ENCODE measurements at regions not wholly inside any gene's neighbourhood (a gene's known extent, or its start where the extent isn't known, plus 50 kb on each side); places are given as distances from the start of the nearest gene placed in this dataset.

- no TSS peak for BruUV-seq (replicated peaks)
- H3K27me3 ChIP-seq (replicated peaks; ENCODE audit: control insufficient read depth, insufficient read depth, low read length), result no peaks in the 10 kb centered on the region
- H3K4me3 ChIP-seq (ENCODE audit: low read depth, low read length), result no peak overlapping the region
- TF ChIP-seq, protein P1, sequence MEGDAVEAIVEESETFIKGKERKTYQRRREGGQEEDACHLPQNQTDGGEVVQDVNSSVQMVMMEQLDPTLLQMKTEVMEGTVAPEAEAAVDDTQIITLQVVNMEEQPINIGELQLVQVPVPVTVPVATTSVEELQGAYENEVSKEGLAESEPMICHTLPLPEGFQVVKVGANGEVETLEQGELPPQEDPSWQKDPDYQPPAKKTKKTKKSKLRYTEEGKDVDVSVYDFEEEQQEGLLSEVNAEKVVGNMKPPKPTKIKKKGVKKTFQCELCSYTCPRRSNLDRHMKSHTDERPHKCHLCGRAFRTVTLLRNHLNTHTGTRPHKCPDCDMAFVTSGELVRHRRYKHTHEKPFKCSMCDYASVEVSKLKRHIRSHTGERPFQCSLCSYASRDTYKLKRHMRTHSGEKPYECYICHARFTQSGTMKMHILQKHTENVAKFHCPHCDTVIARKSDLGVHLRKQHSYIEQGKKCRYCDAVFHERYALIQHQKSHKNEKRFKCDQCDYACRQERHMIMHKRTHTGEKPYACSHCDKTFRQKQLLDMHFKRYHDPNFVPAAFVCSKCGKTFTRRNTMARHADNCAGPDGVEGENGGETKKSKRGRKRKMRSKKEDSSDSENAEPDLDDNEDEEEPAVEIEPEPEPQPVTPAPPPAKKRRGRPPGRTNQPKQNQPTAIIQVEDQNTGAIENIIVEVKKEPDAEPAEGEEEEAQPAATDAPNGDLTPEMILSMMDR (IDR thresholded peaks at IDR 0.05; ENCODE audit: insufficient read depth in 1 of 2, low read depth in 1 of 2, low read length in 1 of 2, severe bottlenecking in 1 of 2, unreplicated experiment in 1 of 2), result no peak
- no peaks in the 10 kb centered on the region for H3K36me3 ChIP-seq (ENCODE audit: control insufficient read depth, insufficient read depth, low read length)
- Mint-ChIP-seq H3K27me3 (ENCODE audit: insufficient read depth, unreplicated experiment) (no peaks in the 10 kb centered on the region), H3K27ac (ENCODE audit: unreplicated experiment) (no peak overlapping the region), H3K4me3 (ENCODE audit: unreplicated experiment) (no peak overlapping the region), H3K36me3 (ENCODE audit: insufficient read depth, unreplicated experiment) (peaks cover 9% of the 10 kb centered on the region), H3K4me1 (ENCODE audit: low read depth, unreplicated experiment) (no peaks in the 10 kb centered on the region), H3K9me3 (ENCODE audit: unreplicated experiment) (peaks cover 24% of the 10 kb centered on the region)
- intact Hi-C loops (cut with micrococcal nuclease; ENCODE audit: unreplicated experiment), result no loop called here
- no peak for DNase-seq
- CTCF ChIA-PET, result no interaction called here
- H3K4me1 ChIP-seq, result no peaks in the 10 kb centered on the region
- H3K9me3 ChIP-seq, result no peaks in the 10 kb centered on the region
- POLR2A ChIA-PET, result no interaction called here
Observed at GRCh38 chr4:10872833-10873517, 188.4 kb upstream of the CLNK start.

GRCh38 chr4:10866666-10867065 is 182.1 kb upstream of the CLNK start:
- TF ChIP-seq, protein P1 (IDR thresholded peaks at IDR 0.05; ENCODE audit: insufficient read depth in 1 of 2, low read depth in 1 of 2, low read length in 1 of 2, severe bottlenecking in 1 of 2, unreplicated experiment in 1 of 2), result no peak
- intact Hi-C loops (cut with micrococcal nuclease; ENCODE audit: unreplicated experiment), result no loop called here
- Mint-ChIP-seq H3K4me3 (ENCODE audit: unreplicated experiment) (no peak overlapping the region), H3K27me3 (ENCODE audit: insufficient read depth, unreplicated experiment) (no peaks in the 10 kb centered on the region), H3K36me3 (ENCODE audit: insufficient read depth, unreplicated experiment) (peaks cover 9% of the 10 kb centered on the region), H3K4me1 (ENCODE audit: low read depth, unreplicated experiment) (no peaks in the 10 kb centered on the region), H3K27ac (ENCODE audit: unreplicated experiment) (no peak overlapping the region), H3K9me3 (ENCODE audit: unreplicated experiment) (peaks cover 23% of the 10 kb centered on the region)
- POLR2A ChIA-PET, result no interaction called here
- Histone ChIP-seq H3K9me3 (no peaks in the 10 kb centered on the region), H3K4me1 (no peaks in the 10 kb centered on the region), H3K36me3 (ENCODE audit: control insufficient read depth, insufficient read depth, low read length) (no peaks in the 10 kb centered on the region), H3K27me3 (replicated peaks; ENCODE audit: control insufficient read depth, insufficient read depth, low read length) (no peaks in the 10 kb centered on the region), H3K4me3 (ENCODE audit: low read depth, low read length) (no peak overlapping the region)
- no TSS peak for BruUV-seq (replicated peaks)
- CTCF ChIA-PET, result no interaction called here
- DNase-seq, result no peak

DNA sequence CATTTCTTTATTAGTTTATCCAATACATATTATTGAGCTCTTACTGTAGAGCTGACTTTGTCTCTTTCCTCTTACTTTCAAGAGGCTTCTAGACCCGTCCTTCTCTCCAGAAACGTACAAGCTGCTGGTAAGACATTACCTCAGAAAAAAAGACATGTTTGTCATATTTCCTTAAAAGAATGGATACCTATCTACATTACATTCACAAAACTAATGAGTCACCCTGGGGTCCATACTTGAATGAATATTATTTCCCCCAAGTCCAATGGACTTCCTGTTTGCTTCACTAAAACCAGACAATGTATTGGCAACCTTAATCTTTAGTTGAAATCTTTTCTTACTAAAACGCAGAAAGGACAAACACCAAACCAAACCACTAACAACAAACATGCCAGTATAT is 176.5 kb upstream of the CLNK start:
- CTCF ChIA-PET, result no interaction called here

More for the DNA sequence above, 176.5 kb upstream of the CLNK start:
- no peaks in the 10 kb centered on the region for H3K27me3 Mint-ChIP-seq (ENCODE audit: insufficient read depth, unreplicated experiment)
- no peaks in the 10 kb centered on the region for H3K4me1 Mint-ChIP-seq (ENCODE audit: low read depth, unreplicated experiment)
- BruUV-seq (replicated peaks), result no TSS peak
- DNase-seq, result no peak
- H3K9me3 ChIP-seq, result peaks cover 8% of the 10 kb centered on the region; the same call in 1 of the 2 replicates
- H3K4me3 Mint-ChIP-seq (ENCODE audit: unreplicated experiment), result no peak overlapping the region
- H3K27ac Mint-ChIP-seq (ENCODE audit: unreplicated experiment), result no peak overlapping the region
- TF ChIP-seq, protein P1 (IDR thresholded peaks at IDR 0.05; ENCODE audit: insufficient read depth in 1 of 2, low read depth in 1 of 2, low read length in 1 of 2, severe bottlenecking in 1 of 2, unreplicated experiment in 1 of 2), result no peak
- POLR2A ChIA-PET, result no interaction called here
- H3K36me3 Mint-ChIP-seq (ENCODE audit: insufficient read depth, unreplicated experiment), result no peaks in the 10 kb centered on the region
- H3K36me3 ChIP-seq (ENCODE audit: control insufficient read depth, insufficient read depth, low read length), result no peaks in the 10 kb centered on the region
- H3K27me3 ChIP-seq (replicated peaks; ENCODE audit: control insufficient read depth, insufficient read depth, low read length), result no peaks in the 10 kb centered on the region
- intact Hi-C loops (cut with micrococcal nuclease; ENCODE audit: unreplicated experiment), result no loop called here
- no peak overlapping the region for H3K4me3 ChIP-seq (ENCODE audit: low read depth, low read length)
- no peaks in the 10 kb centered on the region for H3K4me1 ChIP-seq
- no peaks in the 10 kb centered on the region for H3K9me3 Mint-ChIP-seq (ENCODE audit: unreplicated experiment)
